Suppressor macrophage treated with lipopolysaccharide for 4 hours (primary cell): ENCODE measurements at regions not wholly inside any gene's neighbourhood (a gene's known extent, or its start where the extent isn't known, plus 50 kb on each side); places are given as distances from the start of the nearest gene placed in this dataset.
A peak's percentile ranks its signal among the peaks of the same experiment; 100 is the strongest.

Experiments used
- DNase-seq: peaks from one replicate; pipeline ENCODE4 v3.0.0-alpha.2; 2020

- DNase-seq: no peak
These were observed 625.8 kb downstream of the BRINP3 start for GRCh38 chr1:189851806-189852367.

DNA sequence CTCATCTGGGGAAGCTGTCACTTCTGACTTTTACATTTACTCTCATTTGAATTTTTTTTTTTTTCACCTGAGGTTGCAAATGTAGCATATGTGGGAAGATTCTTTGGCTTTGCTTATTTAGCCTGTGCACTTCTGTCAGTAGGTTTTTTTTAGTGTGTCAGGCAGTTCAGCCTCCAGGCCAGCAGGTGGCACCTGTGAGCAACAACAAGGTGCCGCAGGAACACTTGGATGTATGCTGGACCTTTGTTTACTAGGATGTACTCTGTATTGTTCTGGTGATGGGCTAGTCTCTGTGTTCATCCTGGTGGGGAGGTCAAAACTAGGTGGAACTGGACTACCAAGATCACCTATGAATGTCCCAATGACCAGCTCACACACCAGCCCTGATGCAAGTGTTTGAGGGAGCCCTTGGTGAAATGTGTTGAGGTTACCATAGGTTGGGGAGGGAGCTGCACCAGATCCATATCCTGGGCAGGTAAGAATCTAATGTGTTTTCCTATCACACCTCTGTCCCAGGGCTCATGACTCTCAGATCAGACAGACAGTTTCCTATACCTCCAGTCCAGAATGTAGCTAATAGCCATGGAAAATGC lies 618.2 kb downstream of the BRINP3 start:
- DNase-seq: peak; percentile 18

GRCh38 chr1:189866606-189867005 lies 611.1 kb downstream of the BRINP3 start:
- DNase-seq: no peak

GRCh38 chr1:189868021-189868420 lies 609.6 kb downstream of the BRINP3 start:
- no peak for DNase-seq

- no peak for DNase-seq
These were observed 602.8 kb downstream of the BRINP3 start for GRCh38 chr1:189874715-189875435.

DNA sequence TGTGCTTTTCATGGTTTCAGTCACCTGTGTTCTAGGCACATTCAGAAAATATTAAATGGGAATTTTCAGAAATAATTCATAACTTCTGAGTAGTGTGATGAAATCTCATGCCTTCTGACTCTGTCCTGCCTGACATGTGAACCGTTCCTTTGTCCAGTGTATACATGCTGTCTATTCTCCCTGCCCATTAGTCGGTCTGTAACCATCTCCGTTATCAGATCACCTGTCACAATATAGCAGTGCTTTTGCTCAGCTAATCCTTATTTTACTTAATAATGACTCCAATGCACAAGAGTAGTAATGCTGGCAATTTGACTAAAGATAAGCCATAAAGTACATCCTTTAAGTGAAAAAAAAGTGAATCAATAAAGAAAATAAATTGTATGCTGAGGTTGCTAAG lies 597.5 kb downstream of the BRINP3 start:
- no peak for DNase-seq

- no peak for DNase-seq
These were observed 577.8 kb downstream of the BRINP3 start for GRCh38 chr1:189899686-189900425.

- no peak for DNase-seq
These were observed 573.2 kb downstream of the BRINP3 start for GRCh38 chr1:189904509-189904908.

DNA sequence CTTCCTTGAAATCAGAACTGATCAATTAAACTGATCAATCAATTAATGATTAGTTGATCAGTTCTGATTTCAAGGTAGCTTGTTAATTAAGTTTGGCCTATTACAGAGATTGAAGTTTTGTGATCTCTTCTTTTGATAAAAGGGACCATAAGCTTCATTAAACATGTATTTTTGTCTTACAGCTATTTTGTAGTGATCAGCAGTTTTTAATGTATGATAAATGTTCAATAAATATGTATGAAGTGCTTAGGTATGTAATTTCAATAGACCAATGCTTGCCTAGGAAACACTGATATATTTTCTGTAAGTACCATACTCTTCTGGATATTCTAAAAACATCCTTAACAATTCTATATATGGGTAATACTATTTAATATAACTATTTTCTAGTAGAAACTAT lies 569.6 kb downstream of the BRINP3 start:
- DNase-seq: no peak

- DNase-seq: no peak
These were observed 556.1 kb downstream of the BRINP3 start for GRCh38 chr1:189921613-189922012.

DNA sequence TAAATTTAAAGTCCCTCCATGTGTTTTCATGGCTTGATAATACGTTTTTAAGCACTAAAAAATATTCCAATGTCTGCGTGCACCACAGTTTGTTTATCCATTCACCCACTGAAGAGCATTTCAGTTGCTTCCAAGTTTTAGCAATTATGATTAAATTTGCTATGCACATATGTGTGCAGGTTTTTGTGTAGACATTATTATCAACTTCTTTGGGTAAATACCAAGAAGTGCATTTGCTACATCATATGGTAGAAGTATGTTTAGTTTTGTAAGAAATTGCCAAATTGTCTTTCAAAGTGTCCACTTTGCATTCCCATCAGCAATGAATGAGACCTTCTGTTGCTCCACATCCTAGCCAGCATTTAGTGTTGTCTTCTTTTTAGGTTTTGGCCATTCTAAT lies 550.0 kb downstream of the BRINP3 start:
- no peak for DNase-seq

GRCh38 chr1:189929501-189930099 lies 548.1 kb downstream of the BRINP3 start:
- no peak for DNase-seq

GRCh38 chr1:189936861-189937260 lies 540.8 kb downstream of the BRINP3 start:
- no peak for DNase-seq

DNA sequence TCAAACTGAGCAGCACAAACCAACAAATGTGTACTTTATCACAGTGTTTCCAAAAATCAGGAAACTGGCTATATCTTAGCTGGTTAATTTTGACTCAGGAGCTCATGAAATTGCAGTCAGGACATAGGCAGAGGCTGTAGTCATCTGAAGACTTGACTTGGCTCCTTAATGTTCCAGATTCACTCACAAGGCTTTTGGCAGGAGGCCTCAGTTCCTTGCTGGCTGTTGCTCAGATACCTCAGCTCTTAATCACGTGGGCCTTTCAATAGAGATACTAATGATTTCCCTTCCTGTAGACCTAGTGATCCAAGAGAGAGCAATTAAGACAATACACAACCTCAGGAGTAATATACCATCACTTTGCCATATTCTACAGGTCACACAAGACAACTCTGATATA lies 537.7 kb downstream of the BRINP3 start:
- DNase-seq: no peak

- no peak for DNase-seq
These were observed 535.7 kb downstream of the BRINP3 start for GRCh38 chr1:189941922-189942321.

DNA sequence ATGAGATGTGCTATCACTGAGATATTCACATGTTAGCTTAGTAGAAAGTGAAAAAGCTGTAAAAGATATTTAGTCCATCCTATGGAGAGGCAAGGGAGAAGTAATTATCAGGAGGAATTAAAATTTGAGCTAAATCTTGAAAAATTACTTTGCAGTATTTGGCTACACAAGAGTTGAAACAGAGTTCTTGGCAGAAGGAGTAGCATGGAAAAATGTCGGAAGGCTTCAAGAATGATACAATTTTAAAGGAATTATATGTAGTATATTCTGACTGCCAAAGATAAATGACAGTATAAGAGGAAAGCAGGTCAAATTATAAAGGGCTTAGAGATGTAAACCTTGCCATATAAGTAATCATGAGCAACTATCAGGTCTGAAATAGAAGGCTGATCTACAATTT lies 518.9 kb downstream of the BRINP3 start:
- no peak for DNase-seq

GRCh38 chr1:189960769-189961168 lies 516.9 kb downstream of the BRINP3 start:
- DNase-seq: no peak

DNA sequence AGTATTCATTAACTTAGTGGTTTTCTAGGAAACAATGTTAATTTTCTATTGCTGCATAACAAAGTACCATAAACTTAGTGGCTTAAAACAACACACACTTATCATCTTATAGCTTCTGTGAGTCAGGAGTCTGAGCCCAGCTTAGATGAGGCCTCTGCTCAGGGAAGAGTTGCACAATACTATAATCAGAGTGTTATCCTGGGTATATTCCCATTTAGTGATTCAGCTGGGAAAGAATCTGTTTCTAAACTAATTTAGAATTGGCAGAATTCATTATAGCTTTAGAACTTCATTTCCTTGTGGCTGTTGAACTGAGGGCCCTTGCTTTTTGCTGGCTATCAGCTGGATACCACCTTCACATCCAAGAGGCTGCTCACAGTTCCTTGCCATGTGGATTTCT lies 515.5 kb downstream of the BRINP3 start:
- DNase-seq: no peak

- no peak for DNase-seq
These were observed 507.1 kb downstream of the BRINP3 start for GRCh38 chr1:189970331-189971230.

DNA sequence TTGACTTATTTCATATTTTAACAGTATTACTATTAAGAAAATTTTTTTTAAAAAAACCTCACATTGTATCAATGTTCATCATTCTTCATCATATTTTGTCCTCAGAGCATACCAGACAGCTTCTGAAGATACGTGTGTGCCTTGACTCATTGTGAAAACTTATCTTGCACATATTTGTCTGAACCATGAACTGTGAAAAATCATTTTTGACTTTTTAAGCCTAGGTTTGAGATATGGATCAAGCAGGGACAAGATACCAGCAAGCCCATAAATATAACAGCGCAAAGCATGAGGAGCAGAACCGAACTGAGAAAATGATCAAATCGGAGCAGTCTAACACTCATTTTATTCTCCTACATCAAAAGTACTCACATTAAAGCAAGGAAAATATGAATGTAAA lies 506.0 kb downstream of the BRINP3 start:
- no peak for DNase-seq

DNA sequence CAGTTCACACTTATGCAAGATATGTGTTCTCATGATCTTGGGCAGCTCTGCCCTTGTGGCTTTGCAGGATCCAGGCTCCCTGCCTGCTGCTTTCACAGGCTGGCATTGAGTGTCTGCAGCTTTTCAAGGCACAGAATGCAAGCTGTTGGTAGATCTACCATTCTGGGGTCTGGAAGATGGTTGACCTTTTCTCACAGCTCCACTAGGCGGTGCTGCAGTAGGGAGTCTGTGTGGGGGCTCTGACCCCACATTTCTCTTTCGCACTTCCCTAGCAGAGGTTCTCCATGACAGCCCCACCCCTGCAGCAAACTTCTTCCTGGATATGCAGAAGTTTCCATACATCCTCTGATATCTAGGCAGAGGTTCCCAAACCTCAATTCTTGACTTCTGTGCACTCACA lies 500.5 kb downstream of the BRINP3 start:
- DNase-seq: no peak

GRCh38 chr1:189983166-189983890 lies 494.3 kb downstream of the BRINP3 start:
- no peak for DNase-seq
